ENCODE measurements at regions not wholly inside any gene's neighbourhood (a gene's known extent, or its start where the extent isn't known, plus 50 kb on each side); places are given as distances from the start of the nearest gene placed in this dataset.

- no peak for TF ChIP-seq CTCF (conservative IDR thresholded peaks at IDR 0.05; ENCODE audit: low read depth in 2 of 2)
- no peak for TF ChIP-seq EZH2 (IDR thresholded peaks at IDR 0.05; ENCODE audit: low read depth, unreplicated experiment)
- no peak for TF ChIP-seq EZH2phosphoT487 (IDR thresholded peaks at IDR 0.05; ENCODE audit: unreplicated experiment)
- TF ChIP-seq REST (IDR thresholded peaks at IDR 0.05; ENCODE audit: unreplicated experiment), result no peak
- no peak for TF ChIP-seq ZNF462 (CRISPR knock-in tag; IDR thresholded peaks at IDR 0.05)
- TF ChIP-seq CREB1 (CRISPR knock-in tag; IDR thresholded peaks at IDR 0.05; ENCODE audit: low read depth), result no peak
Measured at GRCh38 chr22:48651036-48651890, 1176.4 kb downstream of the BRD1 start.

Data from GM23338 (cell line).